Heart left ventricle (tissue), 13 donors: ENCODE measurements at regions not wholly inside any gene's neighbourhood (a gene's known extent, or its start where the extent isn't known, plus 50 kb on each side); places are given as distances from the start of the nearest gene placed in this dataset.

Source experiments
- CTCF ChIP-seq, 12 donors: fragments of 200-600 bp; sonication (generic) in 4 of 12; IDR thresholded peaks; one replicate each; pipeline versions ENCODE4 v1.5.0 to v1.8.0; 2018 to 2022; ENCODE audit warnings: antibody characterized with exemption in 12 of 12, mild to moderate bottlenecking in 5 of 12
- POLR2A ChIP-seq, 2 donors: fragments of 450-650 bp; IDR thresholded peaks; one replicate each; pipeline ENCODE4 v1.6.1; 2017; ENCODE audit warnings: antibody characterized with exemption in 2 of 2, mild to moderate bottlenecking in 2 of 2, moderate library complexity in 2 of 2
- donor health status: ischemic (EF 13 %, LVEDD 7.1; RV severe dilation, severe dysfunction).
- donor health status: DM: no; HTN: yes; CAD: no.
- donor health status: DM: no; HTN: no; CAD: no.
- donor health status: ischemic (EF 25% LVEDD 6.9; RV normal size, moderate dysfunction).
- donor health status: ischemic (EF 25% LVEDD 5.7; RV mildly dilated, moderate dysfunction).
- donor health status: ischemic (EF 35%, LVEDD 5.7; RV mildly dilated, moderate dysfunction).
- donor health status: nonischemic (EF 11% LVEDD 7.7; RV severe dilation, severe dysfunction).
- donor health status: DM: yes; HTN: yes; CAD: no.
- donor health status: PGD.
- donor health status: ischemic (EF 29% LVEDD 5.4; RV normal size, mild dysfunction).
- donor health status: nonischemic (EF 23%, LVEDD 6.1; RV moderate dilation, normal function).

DNA sequence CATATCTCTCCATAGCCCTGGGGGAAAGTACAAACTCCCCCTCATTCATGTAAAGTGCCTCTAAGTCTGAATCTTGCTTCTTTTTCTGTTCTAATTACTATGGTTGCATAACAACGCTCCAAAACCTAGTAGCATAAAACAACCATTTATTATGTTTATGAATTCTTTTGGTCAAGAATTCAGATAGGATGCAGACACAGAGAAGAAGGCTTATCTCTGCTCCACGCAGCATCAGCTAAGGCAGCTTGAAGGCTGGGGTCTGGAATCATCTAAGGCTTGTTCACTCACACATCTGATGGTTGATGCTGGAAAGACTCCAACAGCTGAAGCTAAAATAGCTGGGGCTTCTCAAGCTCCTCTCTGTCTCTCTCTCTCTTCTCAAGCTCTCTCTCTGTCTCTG is 564.5 kb downstream of the ZNF674 start:
- TF ChIP-seq CTCF (IDR thresholded peaks at IDR 0.05) (no peak), POLR2A (IDR thresholded peaks at IDR 0.05) (no peak)
